Osteocyte (in vitro differentiated cells): ENCODE measurements at regions not wholly inside any gene's neighbourhood (a gene's known extent, or its start where the extent isn't known, plus 50 kb on each side); places are given as distances from the start of the nearest gene placed in this dataset.
A peak's percentile ranks its signal among the peaks of the same experiment; 100 is the strongest.

ENCODE experiments used
- DNase-seq: peaks from one replicate; pipeline ENCODE4 v3.0.0; 2021; ENCODE audit warnings: mixed read lengths; ENCODE audit not compliant: unreplicated experiment; ENCODE audit errors: extremely low spot score
- H3K27ac Mint-ChIP-seq: one replicate; pipeline ENCODE4 v1.8.0; 2021; ENCODE audit warnings: mild to moderate bottlenecking, mixed read lengths; ENCODE audit not compliant: unreplicated experiment
- H3K27me3 Mint-ChIP-seq: one replicate; pipeline ENCODE4 v1.8.0; 2021; ENCODE audit warnings: mixed read lengths; ENCODE audit not compliant: unreplicated experiment
- H3K36me3 Mint-ChIP-seq: one replicate; pipeline ENCODE4 v1.8.0; 2021; ENCODE audit warnings: mixed read lengths; ENCODE audit not compliant: unreplicated experiment
- H3K4me1 Mint-ChIP-seq: one replicate; pipeline ENCODE4 v1.8.0; 2021; ENCODE audit warnings: mixed read lengths; ENCODE audit not compliant: unreplicated experiment
- H3K4me3 Mint-ChIP-seq: one replicate; pipeline ENCODE4 v1.8.0; 2021; ENCODE audit warnings: mild to moderate bottlenecking, moderate library complexity, mixed read lengths; ENCODE audit not compliant: unreplicated experiment
- H3K9me3 Mint-ChIP-seq: one replicate; pipeline ENCODE4 v1.8.0; 2021; ENCODE audit warnings: mixed read lengths; ENCODE audit not compliant: unreplicated experiment
- CTCF ChIP-seq: fragments of 200-600 bp; sonication (generic); IDR thresholded peaks from 2 replicates; pipeline ENCODE4 v1.5.0; 2021; ENCODE audit warnings: antibody characterized with exemption, mild to moderate bottlenecking, moderate library complexity

- H3K4me3 Mint-ChIP-seq: no peak overlapping the region
- H3K27ac Mint-ChIP-seq: no peak overlapping the region
- no peak for DNase-seq
- no peaks in the 10 kb centered on the region for H3K9me3 Mint-ChIP-seq
- TF ChIP-seq CTCF: no peak
- H3K4me1 Mint-ChIP-seq: no peaks in the 10 kb centered on the region
- H3K36me3 Mint-ChIP-seq: no peaks in the 10 kb centered on the region
- H3K27me3 Mint-ChIP-seq: no peaks in the 10 kb centered on the region
Measured at GRCh38 chr18:11400703-11401102, 208.7 kb upstream of the SLC35G4 start.

- Mint-ChIP-seq H3K36me3 (no peaks in the 10 kb centered on the region), H3K9me3 (no peaks in the 10 kb centered on the region), H3K27ac (no peak overlapping the region), H3K27me3 (no peaks in the 10 kb centered on the region), H3K4me1 (peaks cover 6% of the 10 kb centered on the region), H3K4me3 (no peak overlapping the region)
- no peak for DNase-seq
- TF ChIP-seq CTCF: peak; percentile 41
Measured at GRCh38 chr18:11398625-11399024, 210.8 kb upstream of the SLC35G4 start.

DNA sequence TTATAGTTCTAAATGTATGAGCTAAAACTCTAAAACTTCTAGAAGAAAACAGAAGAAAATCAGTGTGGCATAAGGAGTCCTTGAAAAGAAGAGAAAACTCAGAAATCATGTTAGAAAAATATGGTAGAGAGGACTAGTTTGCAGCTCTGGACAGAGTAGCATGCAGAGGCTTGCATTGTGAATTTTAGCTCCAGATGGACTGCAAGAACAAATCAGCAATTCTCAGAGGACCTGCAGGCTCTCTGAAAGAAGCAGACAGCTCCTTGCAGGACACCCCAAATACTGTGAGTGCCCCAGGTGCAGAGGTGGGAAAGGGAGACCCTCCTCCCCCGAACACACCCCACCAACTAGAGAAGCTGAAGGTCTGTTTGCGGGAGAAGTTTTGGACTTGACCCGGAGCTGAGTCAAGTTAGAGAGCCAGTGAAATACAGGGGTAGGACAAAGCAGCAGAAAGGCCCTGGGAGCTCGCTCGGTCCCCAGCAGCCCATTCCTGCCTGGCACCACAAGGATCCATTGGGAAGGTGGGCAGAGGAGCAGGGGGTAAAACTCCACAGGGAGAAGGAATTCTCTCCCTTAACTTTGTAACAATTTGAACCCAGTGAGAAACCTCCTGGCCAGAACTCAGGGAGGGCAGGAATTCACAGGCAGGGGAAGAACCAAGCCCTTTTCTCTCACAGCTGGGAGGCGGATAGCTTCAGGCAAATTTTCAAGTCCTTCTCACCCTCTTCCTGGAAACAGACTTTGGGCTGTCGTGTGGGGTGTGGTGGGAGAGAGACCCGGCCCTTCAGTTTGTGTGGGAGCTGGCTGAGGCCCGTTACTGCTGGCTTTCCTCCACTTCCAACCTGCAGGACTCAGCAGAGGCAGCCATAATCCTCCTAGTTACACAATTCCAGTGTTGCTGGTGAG lies 216.2 kb upstream of the SLC35G4 start:
- H3K9me3 Mint-ChIP-seq: no peaks in the 10 kb centered on the region
- H3K36me3 Mint-ChIP-seq: no peaks in the 10 kb centered on the region
- peak overlapping the region; percentile 2 for H3K4me3 Mint-ChIP-seq
- TF ChIP-seq CTCF: no peak
- no peak for DNase-seq
- H3K27me3 Mint-ChIP-seq: peaks cover 3% of the 10 kb centered on the region
- H3K4me1 Mint-ChIP-seq: peaks cover 18% of the 10 kb centered on the region
- H3K27ac Mint-ChIP-seq: peak overlapping the region; percentile 74

- Mint-ChIP-seq H3K27ac (no peak overlapping the region), H3K4me1 (peaks cover 18% of the 10 kb centered on the region), H3K36me3 (no peaks in the 10 kb centered on the region), H3K4me3 (no peak overlapping the region), H3K9me3 (no peaks in the 10 kb centered on the region), H3K27me3 (peaks cover 3% of the 10 kb centered on the region)
- TF ChIP-seq CTCF: no peak
- DNase-seq: no peak
Measured at GRCh38 chr18:11392292-11392691, 217.1 kb upstream of the SLC35G4 start.

DNA sequence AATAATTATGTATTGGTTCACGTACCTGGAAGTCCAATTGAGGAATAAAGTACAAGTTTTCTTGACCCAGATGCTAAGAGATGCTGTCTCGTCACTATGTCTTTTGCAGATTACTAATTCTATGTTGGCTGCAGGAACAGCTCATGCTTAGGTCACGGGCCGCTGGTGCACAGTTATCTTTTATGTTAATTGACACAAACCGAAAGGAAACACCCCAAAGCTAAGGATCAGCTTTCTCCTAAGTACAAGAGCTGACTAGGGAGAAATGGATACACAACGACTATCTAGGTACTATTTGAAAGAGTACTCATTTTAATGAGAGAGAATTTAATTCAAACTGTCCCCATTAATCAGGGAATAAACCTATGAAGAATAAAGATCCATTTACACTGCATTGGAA lies 217.7 kb upstream of the SLC35G4 start:
- no peaks in the 10 kb centered on the region for H3K36me3 Mint-ChIP-seq
- no peaks in the 10 kb centered on the region for H3K9me3 Mint-ChIP-seq
- peaks cover 3% of the 10 kb centered on the region for H3K27me3 Mint-ChIP-seq
- no peak for DNase-seq
- H3K27ac Mint-ChIP-seq: no peak overlapping the region
- no peak for TF ChIP-seq CTCF
- no peak overlapping the region for H3K4me3 Mint-ChIP-seq
- peaks cover 18% of the 10 kb centered on the region for H3K4me1 Mint-ChIP-seq
